ENCODE measurements at regions not wholly inside any gene's neighbourhood (a gene's known extent, or its start where the extent isn't known, plus 50 kb on each side); places are given as distances from the start of the nearest gene placed in this dataset.

GRCh38 chr3:27661797-27662196 lies 60.3 kb downstream of the EOMES start:
- H3K27me3 ChIP-seq, result no peaks in the 10 kb centered on the region
- no peak overlapping the region for H3K27ac ChIP-seq
- H3K4me2 ChIP-seq, result no peak overlapping the region
- no peaks in the 10 kb centered on the region for H3K9me3 ChIP-seq (ENCODE audit: low read depth)
- TF ChIP-seq EZH2 (IDR thresholded peaks at IDR 0.05; ENCODE audit: borderline replicate concordance) (no peak), CTCF (IDR thresholded peaks at IDR 0.05; ENCODE audit: poor library complexity) (no peak), EZH2phosphoT487 (IDR thresholded peaks at IDR 0.05; ENCODE audit: low read depth, severe bottlenecking, unreplicated experiment) (no peak)
- no peaks in the 10 kb centered on the region for H3K79me2 ChIP-seq
- WGBS (ENCODE audit: low lambda C conversion rate, missing lambda C conversion rate), result 70% methylated on average over 3 of the region's 3 CpGs
- DNase-seq (ENCODE audit: low spot score), result no peak
- no peaks in the 10 kb centered on the region for H3K9me2 ChIP-seq (replicated peaks; ENCODE audit: insufficient read depth)
- no peak overlapping the region for H2AFZ ChIP-seq
- H3K4me3 ChIP-seq, result no peak overlapping the region
- no peaks in the 10 kb centered on the region for H3K4me1 ChIP-seq (ENCODE audit: insufficient read depth)
- H4K20me1 ChIP-seq (ENCODE audit: insufficient read depth, poor library complexity, severe bottlenecking), result no peaks in the 10 kb centered on the region
- no peaks in the 10 kb centered on the region for H3K36me3 ChIP-seq (replicated peaks; ENCODE audit: insufficient read depth, low read depth)

GRCh38 chr3:27659279-27660021 lies 62.7 kb downstream of the EOMES start:
- Histone ChIP-seq H3K4me1 (ENCODE audit: insufficient read depth) (no peaks in the 10 kb centered on the region), H3K9me2 (replicated peaks; ENCODE audit: insufficient read depth) (no peaks in the 10 kb centered on the region), H3K36me3 (replicated peaks; ENCODE audit: insufficient read depth, low read depth) (no peaks in the 10 kb centered on the region), H3K4me3 (no peak overlapping the region), H2AFZ (no peak overlapping the region), H3K4me2 (no peak overlapping the region), H3K27me3 (no peaks in the 10 kb centered on the region), H4K20me1 (ENCODE audit: insufficient read depth, poor library complexity, severe bottlenecking) (no peaks in the 10 kb centered on the region), H3K9me3 (ENCODE audit: low read depth) (no peaks in the 10 kb centered on the region), H3K27ac (no peak overlapping the region), H3K79me2 (no peaks in the 10 kb centered on the region)
- WGBS (ENCODE audit: low lambda C conversion rate, missing lambda C conversion rate), result 56% methylated on average over 3 of the region's 3 CpGs
- peak; percentile 68 for DNase-seq (ENCODE audit: low spot score)
- peak; percentile 52 for TF ChIP-seq CTCF (IDR thresholded peaks at IDR 0.05; ENCODE audit: poor library complexity)
- TF ChIP-seq EZH2 (IDR thresholded peaks at IDR 0.05; ENCODE audit: borderline replicate concordance), result no peak
- TF ChIP-seq EZH2phosphoT487 (IDR thresholded peaks at IDR 0.05; ENCODE audit: low read depth, severe bottlenecking, unreplicated experiment), result no peak

- WGBS (ENCODE audit: low lambda C conversion rate, missing lambda C conversion rate), result 64% methylated on average over 1 of the region's 1 CpG
- Histone ChIP-seq H4K20me1 (ENCODE audit: insufficient read depth, poor library complexity, severe bottlenecking) (no peaks in the 10 kb centered on the region), H3K36me3 (replicated peaks; ENCODE audit: insufficient read depth, low read depth) (no peaks in the 10 kb centered on the region), H3K4me3 (no peak overlapping the region), H3K9me3 (ENCODE audit: low read depth) (no peaks in the 10 kb centered on the region), H2AFZ (no peak overlapping the region), H3K4me1 (ENCODE audit: insufficient read depth) (no peaks in the 10 kb centered on the region), H3K79me2 (no peaks in the 10 kb centered on the region), H3K27me3 (no peaks in the 10 kb centered on the region), H3K27ac (no peak overlapping the region), H3K9me2 (replicated peaks; ENCODE audit: insufficient read depth) (no peaks in the 10 kb centered on the region), H3K4me2 (no peak overlapping the region)
- no peak for DNase-seq (ENCODE audit: low spot score)
- TF ChIP-seq EZH2phosphoT487 (IDR thresholded peaks at IDR 0.05; ENCODE audit: low read depth, severe bottlenecking, unreplicated experiment), result no peak
- no peak for TF ChIP-seq EZH2 (IDR thresholded peaks at IDR 0.05; ENCODE audit: borderline replicate concordance)
- TF ChIP-seq CTCF (IDR thresholded peaks at IDR 0.05; ENCODE audit: poor library complexity), result no peak
Observed at GRCh38 chr3:27658741-27659140, 63.4 kb downstream of the EOMES start.

All from hepatocyte (in vitro differentiated cells).